Central memory CD8-positive, alpha-beta T cell (primary cell): ENCODE measurements at regions not wholly inside any gene's neighbourhood (a gene's known extent, or its start where the extent isn't known, plus 50 kb on each side); places are given as distances from the start of the nearest gene placed in this dataset.

Source experiments
- ATAC-seq: fragments of 150-1000 bp; cut with Tn5 transposase; replicated peaks from 2 replicates; pipeline ENCODE4 v1.10.0; 2022; ENCODE audit warnings: mild to moderate bottlenecking, moderate FRiP score, moderate number of reproducible peaks; ENCODE audit not compliant: poor library complexity, severe bottlenecking; ENCODE audit errors: extremely low read depth
- DNase-seq, 2 donors: peaks; one replicate each; pipeline ENCODE4 v3.0.0; 2021; ENCODE audit warnings: low spot score in 2 of 2
- H3K27ac Mint-ChIP-seq: one replicate; pipeline ENCODE4 v1.8.0; 2022; ENCODE audit warnings: low read depth, mild to moderate bottlenecking, moderate library complexity, mixed read lengths
- H3K27me3 Mint-ChIP-seq: one replicate; pipeline ENCODE4 v1.8.0; 2022; ENCODE audit warnings: mixed read lengths
- H3K36me3 Mint-ChIP-seq: one replicate; pipeline ENCODE4 v1.8.0; 2022; ENCODE audit warnings: mild to moderate bottlenecking, moderate library complexity, mixed read lengths; ENCODE audit not compliant: insufficient read depth
- H3K4me1 Mint-ChIP-seq: one replicate; pipeline ENCODE4 v1.8.0; 2022; ENCODE audit warnings: mixed read lengths
- H3K4me3 Mint-ChIP-seq: one replicate; pipeline ENCODE4 v1.8.0; 2022; ENCODE audit warnings: mild to moderate bottlenecking, moderate library complexity, mixed read lengths
- H3K9me3 Mint-ChIP-seq: one replicate; pipeline ENCODE4 v1.8.0; 2022; ENCODE audit warnings: mixed read lengths

DNA sequence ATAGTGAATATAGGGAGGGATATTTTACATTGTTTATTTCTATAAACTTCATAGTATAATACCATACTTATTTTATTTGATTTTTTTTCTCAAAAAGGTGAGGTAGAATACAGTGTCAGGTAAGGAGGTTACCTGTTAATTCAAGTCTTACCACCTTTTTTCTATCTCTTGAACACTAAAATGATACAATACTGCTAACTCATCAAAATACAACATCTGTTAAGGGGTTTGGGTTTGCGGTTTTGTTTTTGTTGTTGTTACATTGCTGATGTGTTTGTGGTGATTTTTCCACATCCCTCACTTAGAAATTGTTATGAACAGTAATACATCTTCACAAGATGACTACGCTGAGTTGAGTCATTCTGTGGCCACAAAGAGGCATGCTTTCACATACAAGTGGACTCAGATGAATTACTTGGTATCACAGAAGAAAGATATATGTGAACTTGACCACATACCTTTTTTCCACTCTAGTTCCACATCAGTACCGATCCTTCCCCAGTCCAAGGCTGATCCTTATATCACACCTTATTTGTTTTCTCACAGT is 139.4 kb upstream of the ID4 start:
- Mint-ChIP-seq H3K27ac (no peak overlapping the region), H3K4me1 (no peaks in the 10 kb centered on the region), H3K36me3 (no peaks in the 10 kb centered on the region), H3K4me3 (no peak overlapping the region), H3K27me3 (no peaks in the 10 kb centered on the region), H3K9me3 (peaks cover 11% of the 10 kb centered on the region)
- ATAC-seq: no peak
- no peak for DNase-seq

GRCh38 chr6:19699932-19700331 is 137.2 kb upstream of the ID4 start:
- no peak for ATAC-seq
- no peaks in the 10 kb centered on the region for H3K4me1 Mint-ChIP-seq
- DNase-seq: no peak
- H3K27me3 Mint-ChIP-seq: no peaks in the 10 kb centered on the region
- no peak overlapping the region for H3K4me3 Mint-ChIP-seq
- H3K36me3 Mint-ChIP-seq: no peaks in the 10 kb centered on the region
- no peak overlapping the region for H3K27ac Mint-ChIP-seq
- H3K9me3 Mint-ChIP-seq: peaks cover 11% of the 10 kb centered on the region

GRCh38 chr6:19705606-19706005 is 131.6 kb upstream of the ID4 start:
- DNase-seq (no peak), ATAC-seq (no peak)
- no peaks in the 10 kb centered on the region for H3K4me1 Mint-ChIP-seq
- H3K36me3 Mint-ChIP-seq: no peaks in the 10 kb centered on the region
- H3K27me3 Mint-ChIP-seq: no peaks in the 10 kb centered on the region
- H3K27ac Mint-ChIP-seq: no peak overlapping the region
- H3K9me3 Mint-ChIP-seq: no peaks in the 10 kb centered on the region
- no peak overlapping the region for H3K4me3 Mint-ChIP-seq

GRCh38 chr6:19712012-19712688 is 125.0 kb upstream of the ID4 start:
- Mint-ChIP-seq H3K4me1 (no peaks in the 10 kb centered on the region), H3K27me3 (no peaks in the 10 kb centered on the region), H3K27ac (no peak overlapping the region), H3K4me3 (no peak overlapping the region), H3K36me3 (no peaks in the 10 kb centered on the region), H3K9me3 (peaks cover 5% of the 10 kb centered on the region)
- DNase-seq (no peak), ATAC-seq (no peak)

DNA sequence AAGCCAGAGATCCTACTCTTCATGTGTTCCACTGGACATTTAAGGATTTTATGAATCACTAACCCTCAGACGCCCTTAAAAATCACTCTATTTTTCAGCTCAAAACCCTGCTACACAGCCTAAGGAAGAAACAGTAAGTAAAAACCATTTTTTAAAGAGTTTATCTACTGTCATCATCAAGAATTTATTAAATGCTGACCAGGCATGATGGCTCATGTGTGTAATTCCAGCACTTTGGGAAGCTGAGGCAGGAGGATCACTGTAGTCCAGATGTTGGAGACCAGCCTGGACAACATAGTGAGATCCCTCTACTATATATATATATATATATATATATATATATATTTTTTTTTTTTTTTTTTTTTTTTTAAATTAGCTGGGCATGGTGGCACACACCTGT is 124.2 kb upstream of the ID4 start:
- no peak overlapping the region for H3K4me3 Mint-ChIP-seq
- no peaks in the 10 kb centered on the region for H3K36me3 Mint-ChIP-seq
- no peak for DNase-seq
- no peaks in the 10 kb centered on the region for H3K4me1 Mint-ChIP-seq
- H3K9me3 Mint-ChIP-seq: peaks cover 5% of the 10 kb centered on the region
- ATAC-seq: no peak
- no peaks in the 10 kb centered on the region for H3K27me3 Mint-ChIP-seq
- no peak overlapping the region for H3K27ac Mint-ChIP-seq

DNA sequence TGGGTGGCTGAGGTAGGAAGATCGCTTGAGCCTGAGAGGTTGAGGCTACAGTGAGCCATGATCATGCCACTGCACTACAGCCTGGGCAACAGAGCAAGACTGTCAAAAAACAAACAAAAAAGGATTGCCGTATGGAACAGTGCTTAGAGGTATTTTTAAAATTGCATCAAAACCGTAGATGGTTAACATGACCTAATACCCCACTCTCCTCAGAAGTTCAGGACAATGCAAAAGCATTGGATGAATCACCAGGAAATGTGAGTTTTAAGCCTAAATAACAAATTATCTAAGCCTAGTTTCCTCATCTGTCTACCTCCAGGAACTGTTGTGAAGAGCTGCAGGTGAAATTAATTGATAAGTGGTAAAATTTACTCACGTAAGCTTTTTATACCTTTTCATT is 123.8 kb upstream of the ID4 start:
- Mint-ChIP-seq H3K36me3 (no peaks in the 10 kb centered on the region), H3K4me1 (no peaks in the 10 kb centered on the region), H3K27me3 (no peaks in the 10 kb centered on the region), H3K4me3 (no peak overlapping the region), H3K27ac (no peak overlapping the region), H3K9me3 (peaks cover 5% of the 10 kb centered on the region)
- DNase-seq (no peak), ATAC-seq (no peak)

DNA sequence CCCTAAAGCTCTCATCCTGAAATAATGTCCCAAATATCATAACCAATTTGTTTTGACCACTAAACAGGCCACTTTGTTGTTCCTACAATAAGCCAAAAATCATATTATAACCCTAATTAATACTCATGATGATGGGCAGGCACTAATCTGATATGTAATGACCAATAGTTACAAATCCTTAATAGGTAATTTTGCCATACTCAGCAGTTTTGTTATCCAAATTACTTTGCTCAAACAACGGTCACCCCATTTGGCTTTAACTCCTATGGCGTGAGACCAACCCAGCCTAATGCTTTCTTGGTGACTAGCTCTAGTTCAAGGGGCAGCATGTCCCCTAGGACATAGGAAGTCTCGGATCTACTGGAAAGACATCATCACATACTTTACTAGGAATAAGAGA is 123.2 kb upstream of the ID4 start:
- Mint-ChIP-seq H3K4me3 (no peak overlapping the region), H3K9me3 (peaks cover 5% of the 10 kb centered on the region), H3K27ac (no peak overlapping the region), H3K36me3 (no peaks in the 10 kb centered on the region), H3K27me3 (no peaks in the 10 kb centered on the region), H3K4me1 (no peaks in the 10 kb centered on the region)
- no peak for ATAC-seq
- DNase-seq: no peak

- Mint-ChIP-seq H3K36me3 (no peaks in the 10 kb centered on the region), H3K4me1 (no peaks in the 10 kb centered on the region), H3K27me3 (no peaks in the 10 kb centered on the region), H3K27ac (no peak overlapping the region), H3K4me3 (no peak overlapping the region), H3K9me3 (peaks cover 5% of the 10 kb centered on the region)
- no peak for DNase-seq
- ATAC-seq: no peak
These were observed 122.6 kb upstream of the ID4 start for GRCh38 chr6:19714434-19715166.

DNA sequence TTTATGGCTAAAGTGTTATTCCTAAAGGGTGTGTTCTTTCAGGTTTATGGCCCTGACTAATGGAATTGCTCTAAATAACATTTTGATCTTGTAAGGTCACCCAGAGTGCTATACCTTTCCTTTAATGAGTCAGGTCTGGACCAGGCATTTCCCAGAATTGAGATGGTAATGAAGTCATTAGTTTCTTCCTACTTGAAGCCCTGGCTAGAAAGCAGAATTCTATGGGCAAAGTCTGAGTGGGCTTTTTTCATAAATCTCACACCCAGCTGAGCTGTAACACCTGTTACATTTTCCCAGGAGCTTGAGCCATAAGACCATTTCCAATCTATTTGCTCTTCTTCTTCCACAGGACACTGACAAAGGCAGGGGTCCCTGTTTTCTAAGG is 122.0 kb upstream of the ID4 start:
- Mint-ChIP-seq H3K27ac (no peak overlapping the region), H3K27me3 (no peaks in the 10 kb centered on the region), H3K36me3 (no peaks in the 10 kb centered on the region), H3K9me3 (peaks cover 5% of the 10 kb centered on the region), H3K4me3 (no peak overlapping the region), H3K4me1 (no peaks in the 10 kb centered on the region)
- DNase-seq (no peak), ATAC-seq (no peak)

GRCh38 chr6:19719691-19720128 is 117.5 kb upstream of the ID4 start:
- DNase-seq (no peak), ATAC-seq (no peak)
- no peak overlapping the region for H3K4me3 Mint-ChIP-seq
- H3K27ac Mint-ChIP-seq: no peak overlapping the region
- H3K27me3 Mint-ChIP-seq: no peaks in the 10 kb centered on the region
- H3K9me3 Mint-ChIP-seq: no peaks in the 10 kb centered on the region
- no peaks in the 10 kb centered on the region for H3K4me1 Mint-ChIP-seq
- no peaks in the 10 kb centered on the region for H3K36me3 Mint-ChIP-seq

- H3K4me3 Mint-ChIP-seq: no peak overlapping the region
- no peak overlapping the region for H3K27ac Mint-ChIP-seq
- peaks cover 6% of the 10 kb centered on the region for H3K9me3 Mint-ChIP-seq
- no peaks in the 10 kb centered on the region for H3K4me1 Mint-ChIP-seq
- no peaks in the 10 kb centered on the region for H3K36me3 Mint-ChIP-seq
- H3K27me3 Mint-ChIP-seq: no peaks in the 10 kb centered on the region
- ATAC-seq: no peak
- DNase-seq: no peak
These were observed 115.3 kb upstream of the ID4 start for GRCh38 chr6:19721766-19722377.

DNA sequence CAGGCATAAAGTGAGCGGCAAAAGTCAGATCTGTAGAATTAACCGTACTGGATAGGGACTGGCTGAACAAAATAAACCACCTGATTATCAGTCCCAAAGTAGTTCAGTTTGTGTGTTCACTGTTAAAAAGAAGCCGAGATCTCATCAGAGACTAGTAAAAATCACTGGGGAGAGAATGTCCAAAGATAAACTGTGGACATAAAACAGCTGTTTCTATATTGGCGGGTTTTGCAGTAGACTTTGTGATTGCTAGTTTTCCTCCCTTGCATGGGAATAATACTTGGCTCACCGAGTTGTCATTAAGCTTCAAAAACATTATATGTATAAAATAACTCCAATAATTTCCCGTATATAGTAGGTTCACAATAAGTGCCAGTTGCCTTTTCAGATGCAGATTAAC is 114.2 kb upstream of the ID4 start:
- no peak for ATAC-seq
- H3K27me3 Mint-ChIP-seq: no peaks in the 10 kb centered on the region
- H3K36me3 Mint-ChIP-seq: no peaks in the 10 kb centered on the region
- no peak overlapping the region for H3K27ac Mint-ChIP-seq
- peaks cover 6% of the 10 kb centered on the region for H3K9me3 Mint-ChIP-seq
- no peak for DNase-seq
- no peaks in the 10 kb centered on the region for H3K4me1 Mint-ChIP-seq
- no peak overlapping the region for H3K4me3 Mint-ChIP-seq

- ATAC-seq: no peak
- no peaks in the 10 kb centered on the region for H3K27me3 Mint-ChIP-seq
- H3K4me1 Mint-ChIP-seq: no peaks in the 10 kb centered on the region
- H3K4me3 Mint-ChIP-seq: no peak overlapping the region
- DNase-seq: no peak
- H3K36me3 Mint-ChIP-seq: no peaks in the 10 kb centered on the region
- H3K9me3 Mint-ChIP-seq: peaks cover 9% of the 10 kb centered on the region
- no peak overlapping the region for H3K27ac Mint-ChIP-seq
These were observed 113.6 kb upstream of the ID4 start for GRCh38 chr6:19723545-19723944.
